Left ventricle myocardium inferior (tissue), 1 donor: ENCODE measurements at regions not wholly inside any gene's neighbourhood (a gene's known extent, or its start where the extent isn't known, plus 50 kb on each side); places are given as distances from the start of the nearest gene placed in this dataset.

Experiments
- DNase-seq: peaks from one replicate; pipeline ENCODE4 v3.0.0-alpha.2; 2020
- H3K27ac ChIP-seq: fragments of 200-600 bp; replicated peaks from 2 replicates; pipeline ENCODE4 v1.8.0; 2021
- H3K27me3 ChIP-seq: fragments of 200-600 bp; 2 replicates; pipeline ENCODE4 v1.8.0; 2021; ENCODE audit warnings: low read depth
- H3K36me3 ChIP-seq: fragments of 200-600 bp; 2 replicates; pipeline ENCODE4 v1.8.0; 2021
- H3K4me1 ChIP-seq: fragments of 200-600 bp; 2 replicates; pipeline ENCODE4 v1.8.0; 2021
- H3K4me3 ChIP-seq: fragments of 200-600 bp; 2 replicates; pipeline ENCODE4 v1.8.0; 2021; ENCODE audit warnings: mild to moderate bottlenecking, moderate library complexity
- H3K9me3 ChIP-seq: fragments of 200-600 bp; replicated peaks from 2 replicates; pipeline ENCODE4 v1.8.0; 2021
- intact Hi-C: fragments of 100-400 bp; cut with micrococcal nuclease; formaldehyde crosslinking; loops from one replicate; pipeline ENCODE4 v1.11.0; 2022
- TF ChIP-seq, protein P1 (sequence below): fragments of 200-600 bp; IDR thresholded peaks from 2 replicates; pipeline ENCODE4 v1.8.0; 2021; ENCODE audit warnings: antibody characterized with exemption, mild to moderate bottlenecking, borderline replicate concordance
- donor health status: DM: no; HTN: yes; CAD: no; lungs with severe emphysema.

DNA sequence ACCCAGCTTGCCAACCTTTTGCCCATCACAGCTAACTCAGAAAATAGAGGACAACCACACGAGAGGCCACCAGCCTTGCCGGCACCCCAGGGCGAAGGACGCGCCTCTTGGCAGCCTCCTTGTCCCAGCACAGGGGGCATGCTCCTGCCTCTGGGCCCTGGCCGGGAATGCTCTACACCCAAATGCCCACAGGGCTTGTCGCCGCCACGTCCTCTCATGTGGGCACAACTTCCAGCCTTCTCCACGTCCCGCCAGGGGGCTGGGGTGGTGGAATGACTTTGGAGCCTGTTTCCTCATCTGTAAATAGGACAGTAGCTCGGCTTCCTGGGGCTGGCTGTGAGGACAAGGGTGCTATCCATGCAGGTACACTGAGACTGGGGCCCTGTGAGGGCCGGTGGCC is 152.4 kb upstream of the MLN start:
- TF ChIP-seq, protein P1, sequence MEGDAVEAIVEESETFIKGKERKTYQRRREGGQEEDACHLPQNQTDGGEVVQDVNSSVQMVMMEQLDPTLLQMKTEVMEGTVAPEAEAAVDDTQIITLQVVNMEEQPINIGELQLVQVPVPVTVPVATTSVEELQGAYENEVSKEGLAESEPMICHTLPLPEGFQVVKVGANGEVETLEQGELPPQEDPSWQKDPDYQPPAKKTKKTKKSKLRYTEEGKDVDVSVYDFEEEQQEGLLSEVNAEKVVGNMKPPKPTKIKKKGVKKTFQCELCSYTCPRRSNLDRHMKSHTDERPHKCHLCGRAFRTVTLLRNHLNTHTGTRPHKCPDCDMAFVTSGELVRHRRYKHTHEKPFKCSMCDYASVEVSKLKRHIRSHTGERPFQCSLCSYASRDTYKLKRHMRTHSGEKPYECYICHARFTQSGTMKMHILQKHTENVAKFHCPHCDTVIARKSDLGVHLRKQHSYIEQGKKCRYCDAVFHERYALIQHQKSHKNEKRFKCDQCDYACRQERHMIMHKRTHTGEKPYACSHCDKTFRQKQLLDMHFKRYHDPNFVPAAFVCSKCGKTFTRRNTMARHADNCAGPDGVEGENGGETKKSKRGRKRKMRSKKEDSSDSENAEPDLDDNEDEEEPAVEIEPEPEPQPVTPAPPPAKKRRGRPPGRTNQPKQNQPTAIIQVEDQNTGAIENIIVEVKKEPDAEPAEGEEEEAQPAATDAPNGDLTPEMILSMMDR = no peak
- Histone ChIP-seq H3K36me3 (no peaks in the 10 kb centered on the region), H3K27me3 (peaks cover 98% of the 10 kb centered on the region), H3K27ac (no peak overlapping the region), H3K9me3 (no peaks in the 10 kb centered on the region), H3K4me1 (no peaks in the 10 kb centered on the region), H3K4me3 (no peak overlapping the region)
- DNase-seq = no peak
- intact Hi-C loops = no loop called here

DNA sequence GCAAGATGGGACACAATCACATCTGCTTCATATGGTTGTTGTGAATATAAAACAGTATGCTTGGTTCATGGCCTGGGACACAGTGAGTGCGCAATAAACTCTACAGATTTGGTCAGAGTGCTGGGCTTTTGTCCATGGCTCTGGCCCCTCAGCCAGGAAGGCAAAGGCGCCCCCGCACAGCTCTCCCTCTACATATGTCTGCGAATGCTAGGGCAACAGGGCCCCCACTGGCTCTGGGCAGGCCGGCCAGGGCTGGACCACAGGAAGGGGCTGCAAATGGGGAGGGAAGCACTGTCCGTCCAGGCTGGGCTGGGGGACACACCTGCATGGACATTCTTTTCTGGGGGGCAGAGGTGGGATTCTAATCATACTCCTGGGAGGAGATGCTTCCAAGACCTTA is 151.8 kb upstream of the MLN start:
- TF ChIP-seq, protein P1 = no peak
- intact Hi-C loops = no loop called here
- Histone ChIP-seq H3K36me3 (no peaks in the 10 kb centered on the region), H3K4me3 (no peak overlapping the region), H3K27me3 (peaks cover 98% of the 10 kb centered on the region), H3K9me3 (no peaks in the 10 kb centered on the region), H3K4me1 (no peaks in the 10 kb centered on the region), H3K27ac (no peak overlapping the region)
- no peak for DNase-seq

DNA sequence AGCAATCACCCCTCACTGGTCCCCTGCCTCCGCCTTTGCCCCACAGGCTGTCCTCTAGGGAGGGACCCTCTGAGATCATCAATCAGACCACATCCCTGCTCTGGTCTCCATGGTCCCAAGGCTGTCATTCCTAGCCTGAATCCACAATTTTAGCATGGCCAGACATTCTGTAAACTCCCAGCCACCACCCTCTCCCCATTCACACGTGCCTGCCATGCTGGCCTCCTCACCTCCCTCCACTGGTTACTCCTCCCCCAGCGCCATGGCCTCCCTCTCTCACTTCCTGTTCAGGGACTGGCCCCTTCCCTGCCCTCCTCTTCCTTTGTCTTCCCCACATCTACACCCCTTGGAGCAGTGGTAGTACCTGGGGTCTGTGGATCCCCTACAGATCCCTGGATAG is 150.7 kb upstream of the MLN start:
- Histone ChIP-seq H3K27ac (no peak overlapping the region), H3K9me3 (no peaks in the 10 kb centered on the region), H3K36me3 (no peaks in the 10 kb centered on the region), H3K4me1 (no peaks in the 10 kb centered on the region), H3K27me3 (peaks cover 98% of the 10 kb centered on the region), H3K4me3 (no peak overlapping the region)
- TF ChIP-seq, protein P1 = no peak
- no peak for DNase-seq
- intact Hi-C loops = no loop called here

DNA sequence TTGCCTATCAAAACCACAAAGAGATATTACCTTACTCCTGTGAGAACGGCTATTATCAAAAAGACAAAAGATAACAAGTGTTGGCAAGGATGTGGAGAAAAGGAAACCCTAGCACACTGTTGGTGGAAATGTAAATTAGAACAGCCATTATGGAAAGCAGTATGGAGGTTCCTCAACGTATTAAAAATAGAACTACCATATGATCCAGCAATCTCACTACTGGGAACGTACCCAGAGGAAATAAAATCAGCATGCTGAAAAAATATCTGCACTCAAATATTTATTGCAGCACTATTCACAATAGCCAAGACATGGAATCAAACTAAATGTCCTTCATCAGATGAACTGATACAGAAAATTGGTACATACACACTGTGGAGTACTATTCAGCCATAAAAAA is 149.4 kb upstream of the MLN start:
- no peaks in the 10 kb centered on the region for H3K36me3 ChIP-seq
- TF ChIP-seq, protein P1 = no peak
- no peaks in the 10 kb centered on the region for H3K4me1 ChIP-seq
- no peak overlapping the region for H3K27ac ChIP-seq
- peaks cover 98% of the 10 kb centered on the region for H3K27me3 ChIP-seq
- intact Hi-C loops = no loop called here
- no peaks in the 10 kb centered on the region for H3K9me3 ChIP-seq
- no peak overlapping the region for H3K4me3 ChIP-seq
- no peak for DNase-seq

DNA sequence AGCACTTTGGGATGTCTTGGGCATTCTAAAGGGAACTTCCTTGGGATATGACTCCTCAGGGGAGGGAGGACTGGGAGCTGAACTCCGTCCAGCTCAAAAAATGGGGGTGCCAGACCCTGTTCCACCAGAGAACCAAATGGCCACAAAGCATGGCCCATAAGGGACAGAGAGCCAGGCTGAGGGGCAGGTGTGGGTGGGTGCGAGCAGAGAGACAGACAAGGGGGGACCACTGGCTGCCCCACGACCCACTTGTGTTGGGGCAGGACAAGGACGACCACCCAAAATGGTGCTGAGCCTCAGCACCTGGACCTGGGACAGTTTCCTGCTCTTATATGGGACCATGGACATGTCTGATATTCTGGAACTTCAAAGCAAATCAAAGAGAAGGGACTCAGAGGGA is 148.2 kb upstream of the MLN start:
- intact Hi-C loops = no loop called here
- no peak for DNase-seq
- TF ChIP-seq, protein P1 = no peak
- no peaks in the 10 kb centered on the region for H3K4me1 ChIP-seq
- H3K27me3 ChIP-seq = peaks cover 98% of the 10 kb centered on the region
- no peak overlapping the region for H3K27ac ChIP-seq
- H3K4me3 ChIP-seq = no peak overlapping the region
- H3K36me3 ChIP-seq = no peaks in the 10 kb centered on the region
- H3K9me3 ChIP-seq = no peaks in the 10 kb centered on the region
